Nephron progenitor cell (in vitro differentiated cells): ENCODE measurements at regions not wholly inside any gene's neighbourhood (a gene's known extent, or its start where the extent isn't known, plus 50 kb on each side); places are given as distances from the start of the nearest gene placed in this dataset.

ENCODE experiments used
- DNase-seq: peaks from one replicate; pipeline ENCODE4 v3.0.0; 2021
- H3K27ac Mint-ChIP-seq: 2 replicates; pipeline ENCODE4 v1.8.0; 2021; ENCODE audit warnings: mild to moderate bottlenecking, moderate library complexity, mixed read lengths
- H3K27me3 Mint-ChIP-seq: 2 replicates; pipeline ENCODE4 v1.8.0; 2021; ENCODE audit warnings: mild to moderate bottlenecking, low read depth, mixed read lengths; ENCODE audit not compliant: poor library complexity
- H3K36me3 Mint-ChIP-seq: 2 replicates; pipeline ENCODE4 v1.8.0; 2021; ENCODE audit warnings: low read depth, mixed read lengths
- H3K4me1 Mint-ChIP-seq: 2 replicates; pipeline ENCODE4 v1.8.0; 2021; ENCODE audit warnings: mixed read lengths
- H3K4me3 Mint-ChIP-seq: 2 replicates; pipeline ENCODE4 v1.8.0; 2021; ENCODE audit warnings: mild to moderate bottlenecking, moderate library complexity, mixed read lengths
- H3K9me3 Mint-ChIP-seq: 2 replicates; pipeline ENCODE4 v1.8.0; 2021; ENCODE audit warnings: mild to moderate bottlenecking, moderate library complexity, mixed read lengths
- CTCF ChIP-seq: fragments of 200-600 bp; sonication (generic); IDR thresholded peaks from 2 replicates; pipeline ENCODE4 v1.5.0; 2021; ENCODE audit warnings: antibody characterized with exemption

DNA sequence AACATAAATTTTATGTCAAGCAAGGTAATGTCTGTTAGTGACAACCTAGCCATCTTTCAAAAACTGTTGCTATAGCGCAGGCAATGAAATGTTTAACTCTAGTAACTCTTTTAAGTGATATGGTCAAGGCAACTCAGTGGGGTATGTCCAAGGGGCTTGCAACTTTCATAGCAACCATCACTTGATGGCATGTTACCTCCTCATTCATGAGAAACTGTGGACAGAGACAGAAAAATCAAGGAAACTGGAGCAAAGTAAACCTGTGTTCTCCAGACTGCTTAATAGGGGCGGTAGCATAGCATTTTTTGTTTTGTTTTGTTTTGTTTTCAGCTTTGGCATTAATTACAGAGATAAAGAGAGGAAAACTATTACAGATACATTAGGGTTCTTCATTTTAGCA, 1456.8 kb upstream of the AGA start:
- Mint-ChIP-seq H3K9me3 (no peaks in the 10 kb centered on the region), H3K4me3 (no peak overlapping the region), H3K36me3 (no peaks in the 10 kb centered on the region), H3K27me3 (peaks cover 5% of the 10 kb centered on the region), H3K4me1 (no peaks in the 10 kb centered on the region), H3K27ac (no peak overlapping the region)
- TF ChIP-seq CTCF: no peak
- no peak for DNase-seq

GRCh38 chr4:178917756-178918155, 1475.5 kb upstream of the AGA start:
- TF ChIP-seq CTCF: no peak
- H3K4me1 Mint-ChIP-seq: no peaks in the 10 kb centered on the region
- no peak overlapping the region for H3K4me3 Mint-ChIP-seq
- H3K36me3 Mint-ChIP-seq: no peaks in the 10 kb centered on the region
- DNase-seq: no peak
- H3K27ac Mint-ChIP-seq: no peak overlapping the region
- H3K27me3 Mint-ChIP-seq: no peaks in the 10 kb centered on the region
- no peaks in the 10 kb centered on the region for H3K9me3 Mint-ChIP-seq

- DNase-seq: no peak
- Mint-ChIP-seq H3K36me3 (no peaks in the 10 kb centered on the region), H3K9me3 (no peaks in the 10 kb centered on the region), H3K4me1 (no peaks in the 10 kb centered on the region), H3K27me3 (no peaks in the 10 kb centered on the region), H3K4me3 (no peak overlapping the region), H3K27ac (no peak overlapping the region)
- no peak for TF ChIP-seq CTCF
Measured at GRCh38 chr4:178937130-178937529, 1494.9 kb upstream of the AGA start.

- TF ChIP-seq CTCF: no peak
- Mint-ChIP-seq H3K4me1 (no peaks in the 10 kb centered on the region), H3K4me3 (no peak overlapping the region), H3K27me3 (no peaks in the 10 kb centered on the region), H3K36me3 (no peaks in the 10 kb centered on the region), H3K9me3 (no peaks in the 10 kb centered on the region), H3K27ac (no peak overlapping the region)
- DNase-seq: no peak
Measured at GRCh38 chr4:178941975-178942374, 1499.7 kb upstream of the AGA start.

GRCh38 chr4:178953447-178954120, 1511.3 kb upstream of the AGA start:
- TF ChIP-seq CTCF: no peak
- no peak for DNase-seq
- Mint-ChIP-seq H3K36me3 (peaks cover 5% of the 10 kb centered on the region), H3K4me1 (no peaks in the 10 kb centered on the region), H3K4me3 (no peak overlapping the region), H3K27me3 (no peaks in the 10 kb centered on the region), H3K9me3 (peaks cover 20% of the 10 kb centered on the region), H3K27ac (no peak overlapping the region)

GRCh38 chr4:178955614-178956013, 1513.4 kb upstream of the AGA start:
- Mint-ChIP-seq H3K9me3 (peaks cover 20% of the 10 kb centered on the region), H3K4me1 (no peaks in the 10 kb centered on the region), H3K27ac (no peak overlapping the region), H3K27me3 (no peaks in the 10 kb centered on the region), H3K36me3 (peaks cover 5% of the 10 kb centered on the region), H3K4me3 (no peak overlapping the region)
- TF ChIP-seq CTCF: no peak
- no peak for DNase-seq
